IMR-90 (cell line): ENCODE measurements at regions not wholly inside any gene's neighbourhood (a gene's known extent, or its start where the extent isn't known, plus 50 kb on each side); places are given as distances from the start of the nearest gene placed in this dataset.

Source experiments
- ATAC-seq: fragments of 200-7000 bp; cut with Tn5 transposase; 2 replicates; pipeline ENCODE4 v1.9.1; 2020; ENCODE audit warnings: low read depth, mild to moderate bottlenecking, moderate library complexity
- BruUV-seq: library from RNA; stranded (reverse); fragments of 400-500 nt; replicated peaks from 2 replicates; lab custom pipeline; 2021; lab: Mats Ljungman, UMichigan
- CTCF ChIA-PET: fragments of 300-600 bp; formaldehyde crosslinking; extraction: SDS; loops from one replicate; lab custom pipeline; 2021; ENCODE audit warnings: antibody characterized with exemption; lab: Yijun Ruan, JAX
- POLR2A ChIA-PET: fragments of 300-600 bp; sonication (Branson Sonifier 250); formaldehyde crosslinking; loops from one replicate; lab custom pipeline; 2022; ENCODE audit warnings: antibody characterized with exemption; ENCODE audit not compliant: unreplicated experiment; lab: Charles Lee
- DNase-seq: peaks from one replicate; pipeline ENCODE4 v3.0.0; 2013
- H2AFZ ChIP-seq: replicated peaks from 2 replicates; pipeline ENCODE3; 2013; ENCODE audit warnings: low read length, mild to moderate bottlenecking; ENCODE audit not compliant: poor library complexity
- H2AK5ac ChIP-seq: 2 replicates; pipeline ENCODE4 v1.6.1; 2013; ENCODE audit warnings: low read depth, low read length, inconsistent platforms
- H2AK9ac ChIP-seq: replicated peaks from 2 replicates; pipeline ENCODE3; 2013; ENCODE audit warnings: mild to moderate bottlenecking, low read depth, low read length, moderate library complexity; ENCODE audit not compliant: poor library complexity
- H2BK120ac ChIP-seq: 2 replicates; pipeline ENCODE4 v1.6.1; 2013; ENCODE audit warnings: low read depth, low read length, inconsistent platforms
- H2BK15ac ChIP-seq: 3 replicates; pipeline ENCODE4 v1.6.1; 2013; ENCODE audit warnings: low read depth, low read length, inconsistent platforms
- H2BK20ac ChIP-seq: 2 replicates; pipeline ENCODE4 v1.6.1; 2013; ENCODE audit warnings: low read depth, mild to moderate bottlenecking, inconsistent platforms, low read length, moderate library complexity
- H2BK5ac ChIP-seq: 2 replicates; pipeline ENCODE4 v1.6.1; 2013; ENCODE audit warnings: mild to moderate bottlenecking, low read depth, low read length, inconsistent platforms; ENCODE audit not compliant: poor library complexity, severe bottlenecking
- H3K14ac ChIP-seq: replicated peaks from 2 replicates; pipeline ENCODE4 v1.6.1; 2013; ENCODE audit warnings: low read depth, low read length, inconsistent platforms
- H3K18ac ChIP-seq: 2 replicates; pipeline ENCODE4 v1.6.1; 2013; ENCODE audit warnings: low read depth, low read length, control low read depth
- H3K23ac ChIP-seq: 2 replicates; pipeline ENCODE4 v1.6.1; 2013; ENCODE audit warnings: low read depth, low read length, inconsistent platforms
- H3K27ac ChIP-seq: 2 replicates; pipeline ENCODE4 v1.5.1; 2013; ENCODE audit warnings: mild to moderate bottlenecking, control low read depth, low read length; ENCODE audit not compliant: insufficient read depth
- H3K27me3 ChIP-seq: 2 replicates; pipeline ENCODE4 v1.6.1; 2013; ENCODE audit warnings: low read length; ENCODE audit not compliant: control insufficient read depth, insufficient read depth
- H3K36me3 ChIP-seq: 2 replicates; pipeline ENCODE4 v1.6.1; 2013; ENCODE audit warnings: low read length, mixed read lengths; ENCODE audit not compliant: control insufficient read depth, insufficient read depth
- H3K4ac ChIP-seq: 2 replicates; pipeline ENCODE4 v1.6.1; 2013; ENCODE audit warnings: low read depth, low read length, inconsistent platforms
- H3K4me1 ChIP-seq: 2 replicates; pipeline ENCODE4 v1.6.1; 2013; ENCODE audit warnings: low read length, mixed read lengths; ENCODE audit not compliant: control insufficient read depth, insufficient read depth
- H3K4me2 ChIP-seq: 2 replicates; pipeline ENCODE4 v1.6.1; 2013; ENCODE audit warnings: low read depth, mild to moderate bottlenecking, control low read depth, low read length, moderate library complexity
- H3K4me3 ChIP-seq: 2 replicates; pipeline ENCODE4 v1.5.1; 2013; ENCODE audit warnings: low read depth, mild to moderate bottlenecking, control low read depth, low read length, moderate library complexity; ENCODE audit not compliant: insufficient read depth
- H3K56ac ChIP-seq: 2 replicates; pipeline ENCODE4 v1.6.1; 2013; ENCODE audit warnings: low read length, inconsistent platforms; ENCODE audit not compliant: insufficient read depth; ENCODE audit errors: extremely low read depth
- H3K79me1 ChIP-seq, 2 experiments: 2 replicates each; pipeline ENCODE4 v1.6.1; 2013; ENCODE audit warnings: low read length in 2 of 2, inconsistent platforms in 1 of 2, low read depth in 1 of 2
- H3K9ac ChIP-seq: 2 replicates; pipeline ENCODE4 v1.6.1; 2013; ENCODE audit warnings: low read depth, low read length, control low read depth
- H3K9me1 ChIP-seq: 2 replicates; pipeline ENCODE4 v1.6.1; 2013; ENCODE audit warnings: low read length, inconsistent platforms; ENCODE audit not compliant: insufficient read depth
- H3K9me3 ChIP-seq: 2 replicates; pipeline ENCODE4 v1.6.1; 2013; ENCODE audit warnings: low read length; ENCODE audit not compliant: control insufficient read depth, insufficient read depth
- H4K20me1 ChIP-seq: 2 replicates; pipeline ENCODE4 v1.6.1; 2013; ENCODE audit warnings: low read length, inconsistent platforms; ENCODE audit not compliant: insufficient read depth
- H4K5ac ChIP-seq: 2 replicates; pipeline ENCODE4 v1.6.1; 2013; ENCODE audit warnings: mild to moderate bottlenecking, low read depth, low read length, control low read depth
- H4K8ac ChIP-seq, 2 experiments: 2 replicates each; pipeline ENCODE4 v1.6.1; 2013; ENCODE audit warnings: low read depth in 2 of 2, low read length in 2 of 2, control low read depth in 1 of 2, inconsistent platforms in 1 of 2
- H4K91ac ChIP-seq: 2 replicates; pipeline ENCODE4 v1.6.1; 2013; ENCODE audit warnings: low read depth, low read length, inconsistent platforms; ENCODE audit not compliant: insufficient read depth
- BHLHE40 ChIP-seq: fragments of 150-350 bp; IDR thresholded peaks from 2 replicates; pipeline ENCODE4 v1.6.1; 2016; ENCODE audit warnings: mild to moderate bottlenecking, low read depth, low read length
- CEBPB ChIP-seq: IDR thresholded peaks from 2 replicates; pipeline ENCODE4 v1.6.1; 2012; ENCODE audit warnings: low read depth, low read length, improper control_type of control experiment
- CHD1 ChIP-seq: IDR thresholded peaks from 2 replicates; pipeline ENCODE4 v1.6.1; 2012; ENCODE audit warnings: low read depth, low read length, improper control_type of control experiment
- CTCF ChIP-seq: conservative IDR thresholded peaks from 2 replicates; pipeline ENCODE4 v1.5.1; 2012; ENCODE audit warnings: mild to moderate bottlenecking, low read depth, low read length, improper control_type of control experiment
- FOS ChIP-seq: fragments of 150-350 bp; IDR thresholded peaks from 2 replicates; pipeline ENCODE4 v1.6.1; 2016; ENCODE audit warnings: low read depth, low read length
- MAFK ChIP-seq: IDR thresholded peaks from 2 replicates; pipeline ENCODE4 v1.6.1; 2012; ENCODE audit warnings: low read depth, low read length, improper control_type of control experiment
- MAZ ChIP-seq: IDR thresholded peaks from 2 replicates; pipeline ENCODE4 v1.6.1; 2012; ENCODE audit warnings: low read depth, mild to moderate bottlenecking, low read length, improper control_type of control experiment, moderate library complexity, borderline replicate concordance
- MXI1 ChIP-seq: IDR thresholded peaks from 2 replicates; pipeline ENCODE4 v1.6.1; 2012; ENCODE audit warnings: low read depth, mild to moderate bottlenecking, low read length, moderate library complexity, borderline replicate concordance
- NFE2L2 ChIP-seq: fragments of 150-350 bp; IDR thresholded peaks from 2 replicates; pipeline ENCODE4 v1.6.1; 2016; ENCODE audit warnings: low read depth, mild to moderate bottlenecking, low read length
- POLR2A ChIP-seq: IDR thresholded peaks from 2 replicates; pipeline ENCODE4 v1.6.1; 2012; ENCODE audit warnings: mild to moderate bottlenecking, low read depth, low read length
- RAD21 ChIP-seq: IDR thresholded peaks from 2 replicates; pipeline ENCODE4 v1.6.1; 2012; ENCODE audit warnings: low read length, improper control_type of control experiment
- RCOR1 ChIP-seq: IDR thresholded peaks from 2 replicates; pipeline ENCODE4 v1.6.1; 2012; ENCODE audit warnings: mild to moderate bottlenecking, low read length, improper control_type of control experiment; ENCODE audit not compliant: insufficient replicate concordance
- RFX5 ChIP-seq: IDR thresholded peaks from 2 replicates; pipeline ENCODE4 v1.8.0; 2012; ENCODE audit warnings: low read depth, mild to moderate bottlenecking, low read length, moderate library complexity
- SMC3 ChIP-seq: fragments of 150-350 bp; IDR thresholded peaks from 2 replicates; pipeline ENCODE4 v1.6.1; 2016; ENCODE audit warnings: low read depth, mild to moderate bottlenecking, antibody characterized with exemption, low read length, moderate library complexity
- WGBS, 2 experiments: methylation state at CpG; one replicate each; pipeline versions ENCODE4 v1.1.5 to v1.1.7; 2013; ENCODE audit warnings: missing lambda C conversion rate in 2 of 2; ENCODE audit not compliant: insufficient read length in 1 of 2; ENCODE audit errors: extremely low coverage in 2 of 2; 5-methylcytosine and 5-hydroxymethylcytosine counted together
- dilution Hi-C: fragments of 300-500 bp; cut with HindIII; formaldehyde crosslinking; loops from one replicate; pipeline ENCODE4 v1.14.3; 2018; ENCODE audit warnings: low sequenced_read_pairs; ENCODE audit not compliant: unreplicated experiment
- in situ Hi-C: fragments of 300-500 bp; cut with MboI; formaldehyde crosslinking; loops from 3 replicates; pipeline ENCODE4 v1.14.3; 2019; ENCODE audit warnings: low sequenced_read_pairs, inconsistent platforms, mixed read lengths
- intact Hi-C: fragments of 100-400 bp; cut with micrococcal nuclease; formaldehyde crosslinking; loops from 2 replicates; pipeline ENCODE4 v1.10.0; 2022
- TF ChIP-seq, protein P1 (sequence below): fragments of 150-350 bp; IDR thresholded peaks from 2 replicates; pipeline ENCODE4 v1.6.1; 2017; ENCODE audit warnings: mild to moderate bottlenecking, antibody characterized with exemption, low read length, low read depth
- TF ChIP-seq, protein P2 (sequence below): fragments of 150-350 bp; IDR thresholded peaks from 2 replicates; pipeline ENCODE4 v1.6.1; 2016; ENCODE audit warnings: low read depth, mild to moderate bottlenecking, low read length, moderate library complexity, borderline replicate concordance

- Histone ChIP-seq H3K27ac (no peak overlapping the region), H4K8ac (no peak overlapping the region), H2BK120ac (no peak overlapping the region), H3K9me1 (no peaks in the 10 kb centered on the region), H2AK9ac (no peak overlapping the region), H3K79me1 (no peaks in the 10 kb centered on the region), H3K9me3 (no peaks in the 10 kb centered on the region), H4K5ac (no peak overlapping the region), H3K4me2 (no peak overlapping the region), H2AK5ac (no peak overlapping the region), H3K14ac (no peak overlapping the region), H4K20me1 (no peaks in the 10 kb centered on the region; the same call in 1 of the 2 replicates), H2BK15ac (no peak overlapping the region), H2BK20ac (no peak overlapping the region), H3K23ac (no peak overlapping the region), H3K27me3 (no peaks in the 10 kb centered on the region; the same call in 1 of the 2 replicates), H3K56ac (no peak overlapping the region), H3K4me3 (no peak overlapping the region), H3K4ac (no peak overlapping the region), H2BK5ac (no peak overlapping the region), H2AFZ (no peak overlapping the region), H3K9ac (no peak overlapping the region), H3K4me1 (peaks cover 3% of the 10 kb centered on the region), H3K36me3 (no peaks in the 10 kb centered on the region), H4K91ac (no peak overlapping the region), H3K18ac (no peak overlapping the region)
- DNase-seq, result no peak
- in situ Hi-C loops (no loop called here), intact Hi-C loops (no loop called here), dilution Hi-C loops (no loop called here)
- TF ChIP-seq RAD21 (no peak), RFX5 (no peak), RCOR1 (no peak), FOS (no peak), POLR2A (no peak), CHD1 (no peak), MXI1 (no peak), BHLHE40 (no peak), SMC3 (no peak), MAFK (no peak), CTCF (no peak), MAZ (no peak), CEBPB (no peak), NFE2L2 (no peak)
- TF ChIP-seq, protein P1, sequence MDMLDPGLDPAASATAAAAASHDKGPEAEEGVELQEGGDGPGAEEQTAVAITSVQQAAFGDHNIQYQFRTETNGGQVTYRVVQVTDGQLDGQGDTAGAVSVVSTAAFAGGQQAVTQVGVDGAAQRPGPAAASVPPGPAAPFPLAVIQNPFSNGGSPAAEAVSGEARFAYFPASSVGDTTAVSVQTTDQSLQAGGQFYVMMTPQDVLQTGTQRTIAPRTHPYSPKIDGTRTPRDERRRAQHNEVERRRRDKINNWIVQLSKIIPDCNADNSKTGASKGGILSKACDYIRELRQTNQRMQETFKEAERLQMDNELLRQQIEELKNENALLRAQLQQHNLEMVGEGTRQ, result no peak
- TF ChIP-seq, protein P2, sequence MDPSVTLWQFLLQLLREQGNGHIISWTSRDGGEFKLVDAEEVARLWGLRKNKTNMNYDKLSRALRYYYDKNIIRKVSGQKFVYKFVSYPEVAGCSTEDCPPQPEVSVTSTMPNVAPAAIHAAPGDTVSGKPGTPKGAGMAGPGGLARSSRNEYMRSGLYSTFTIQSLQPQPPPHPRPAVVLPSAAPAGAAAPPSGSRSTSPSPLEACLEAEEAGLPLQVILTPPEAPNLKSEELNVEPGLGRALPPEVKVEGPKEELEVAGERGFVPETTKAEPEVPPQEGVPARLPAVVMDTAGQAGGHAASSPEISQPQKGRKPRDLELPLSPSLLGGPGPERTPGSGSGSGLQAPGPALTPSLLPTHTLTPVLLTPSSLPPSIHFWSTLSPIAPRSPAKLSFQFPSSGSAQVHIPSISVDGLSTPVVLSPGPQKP, result no peak
- ChIA-PET POLR2A (no interaction called here), CTCF (no interaction called here)
- WGBS, 2 experiments, result no CpG with 5 or more reads among the region's 14 CpGs
- no TSS peak for BruUV-seq
- no peak for ATAC-seq
Observed at GRCh38 chr11:70642266-70642665, 243.9 kb downstream of the CTTN start.
